ENCODE measurements at regions not wholly inside any gene's neighbourhood (a gene's known extent, or its start where the extent isn't known, plus 50 kb on each side); places are given as distances from the start of the nearest gene placed in this dataset.

GRCh38 chr18:30616414-30616813 lies 426.1 kb downstream of the DSC3 start:
- no peak overlapping the region for H3K27ac ChIP-seq (replicated peaks)
- TF ChIP-seq POLR2AphosphoS5 (IDR thresholded peaks at IDR 0.05; ENCODE audit: low read depth): no peak
- TF ChIP-seq SPI1 (IDR thresholded peaks at IDR 0.05; ENCODE audit: borderline replicate concordance, low read depth): no peak
- TF ChIP-seq REST (IDR thresholded peaks at IDR 0.05; ENCODE audit: insufficient replicate concordance, low read depth): no peak
- TF ChIP-seq CTCF (IDR thresholded peaks at IDR 0.05; ENCODE audit: insufficient read depth, low read length): no peak
- no peak for TF ChIP-seq GABPA (IDR thresholded peaks at IDR 0.05; ENCODE audit: low read depth)
- no peak for DNase-seq (ENCODE audit: low read depth in 1 of 2, low spot score in 1 of 2)
- H3K27me3 ChIP-seq (ENCODE audit: insufficient read depth, poor library complexity, severe bottlenecking): no peaks in the 10 kb centered on the region
- no peak overlapping the region for H3K4me3 ChIP-seq (replicated peaks; ENCODE audit: insufficient read depth, low read length)

GRCh38 chr18:30613467-30613801 lies 429.1 kb downstream of the DSC3 start:
- H3K27ac ChIP-seq (replicated peaks): no peak overlapping the region
- H3K27me3 ChIP-seq (ENCODE audit: insufficient read depth, poor library complexity, severe bottlenecking): no peaks in the 10 kb centered on the region
- TF ChIP-seq CTCF (IDR thresholded peaks at IDR 0.05; ENCODE audit: insufficient read depth, low read length) (no peak), SPI1 (IDR thresholded peaks at IDR 0.05; ENCODE audit: borderline replicate concordance, low read depth) (no peak), POLR2AphosphoS5 (IDR thresholded peaks at IDR 0.05; ENCODE audit: low read depth) (no peak), GABPA (IDR thresholded peaks at IDR 0.05; ENCODE audit: low read depth) (no peak), REST (IDR thresholded peaks at IDR 0.05; ENCODE audit: insufficient replicate concordance, low read depth) (no peak)
- no peak for DNase-seq (ENCODE audit: low read depth in 1 of 2, low spot score in 1 of 2)
- H3K4me3 ChIP-seq (replicated peaks; ENCODE audit: insufficient read depth, low read length): no peak overlapping the region

- no peak for DNase-seq (ENCODE audit: low read depth in 1 of 2, low spot score in 1 of 2)
- no peak overlapping the region for H3K27ac ChIP-seq (replicated peaks)
- TF ChIP-seq GABPA (IDR thresholded peaks at IDR 0.05; ENCODE audit: low read depth): no peak
- no peak for TF ChIP-seq REST (IDR thresholded peaks at IDR 0.05; ENCODE audit: insufficient replicate concordance, low read depth)
- no peak for TF ChIP-seq POLR2AphosphoS5 (IDR thresholded peaks at IDR 0.05; ENCODE audit: low read depth)
- no peak for TF ChIP-seq SPI1 (IDR thresholded peaks at IDR 0.05; ENCODE audit: borderline replicate concordance, low read depth)
- TF ChIP-seq CTCF (IDR thresholded peaks at IDR 0.05; ENCODE audit: insufficient read depth, low read length): no peak
- no peak overlapping the region for H3K4me3 ChIP-seq (replicated peaks; ENCODE audit: insufficient read depth, low read length)
- no peaks in the 10 kb centered on the region for H3K27me3 ChIP-seq (ENCODE audit: insufficient read depth, poor library complexity, severe bottlenecking)
Measured at GRCh38 chr18:30601541-30601940, 441.0 kb downstream of the DSC3 start.
